ENCODE measurements at regions not wholly inside any gene's neighbourhood (a gene's known extent, or its start where the extent isn't known, plus 50 kb on each side); places are given as distances from the start of the nearest gene placed in this dataset.

DNA sequence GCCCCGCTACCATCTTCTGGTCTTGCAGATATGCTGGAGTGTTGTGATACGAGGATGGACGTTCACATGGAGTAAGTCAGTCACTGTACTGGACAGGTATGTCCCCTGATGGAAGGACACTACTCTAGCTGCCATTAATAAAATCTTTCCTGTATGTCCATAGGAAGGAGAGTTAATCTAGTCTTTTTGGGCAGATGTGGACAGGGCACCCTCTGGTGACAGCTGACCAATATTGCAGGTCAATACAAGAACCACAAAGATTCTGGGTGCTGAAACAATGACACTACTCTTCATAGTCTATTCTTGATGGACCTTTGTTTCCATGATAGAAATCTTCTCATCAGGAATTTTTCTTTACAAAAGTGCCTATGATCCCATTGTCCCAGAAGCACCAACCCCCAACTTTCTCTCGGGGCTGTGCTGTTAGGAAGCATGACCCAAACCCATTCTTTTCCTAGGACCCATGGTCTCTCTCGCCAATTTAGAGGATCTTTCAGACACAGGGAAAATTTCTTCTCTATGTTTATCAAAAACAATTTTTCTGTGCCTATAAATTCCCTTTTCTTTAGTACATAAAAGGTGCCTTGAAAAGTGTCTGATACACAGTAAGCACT lies 376.9 kb downstream of the DTWD2 start:
- TF ChIP-seq EZH2 (IDR thresholded peaks at IDR 0.05; ENCODE audit: borderline replicate concordance, insufficient read depth, low read length, poor library complexity, severe bottlenecking) (no peak), SMC3 (conservative IDR thresholded peaks at IDR 0.05; ENCODE audit: poor library complexity) (peak; percentile 41), RAD21 (conservative IDR thresholded peaks at IDR 0.05) (peak; percentile 41)
- TF ChIP-seq, protein P1, sequence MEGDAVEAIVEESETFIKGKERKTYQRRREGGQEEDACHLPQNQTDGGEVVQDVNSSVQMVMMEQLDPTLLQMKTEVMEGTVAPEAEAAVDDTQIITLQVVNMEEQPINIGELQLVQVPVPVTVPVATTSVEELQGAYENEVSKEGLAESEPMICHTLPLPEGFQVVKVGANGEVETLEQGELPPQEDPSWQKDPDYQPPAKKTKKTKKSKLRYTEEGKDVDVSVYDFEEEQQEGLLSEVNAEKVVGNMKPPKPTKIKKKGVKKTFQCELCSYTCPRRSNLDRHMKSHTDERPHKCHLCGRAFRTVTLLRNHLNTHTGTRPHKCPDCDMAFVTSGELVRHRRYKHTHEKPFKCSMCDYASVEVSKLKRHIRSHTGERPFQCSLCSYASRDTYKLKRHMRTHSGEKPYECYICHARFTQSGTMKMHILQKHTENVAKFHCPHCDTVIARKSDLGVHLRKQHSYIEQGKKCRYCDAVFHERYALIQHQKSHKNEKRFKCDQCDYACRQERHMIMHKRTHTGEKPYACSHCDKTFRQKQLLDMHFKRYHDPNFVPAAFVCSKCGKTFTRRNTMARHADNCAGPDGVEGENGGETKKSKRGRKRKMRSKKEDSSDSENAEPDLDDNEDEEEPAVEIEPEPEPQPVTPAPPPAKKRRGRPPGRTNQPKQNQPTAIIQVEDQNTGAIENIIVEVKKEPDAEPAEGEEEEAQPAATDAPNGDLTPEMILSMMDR (IDR thresholded peaks at IDR 0.05; ENCODE audit: poor library complexity, severe bottlenecking), result peak; percentile 30
- no peak overlapping the region for H2AFZ ChIP-seq (ENCODE audit: low read depth, low read length)

DNA sequence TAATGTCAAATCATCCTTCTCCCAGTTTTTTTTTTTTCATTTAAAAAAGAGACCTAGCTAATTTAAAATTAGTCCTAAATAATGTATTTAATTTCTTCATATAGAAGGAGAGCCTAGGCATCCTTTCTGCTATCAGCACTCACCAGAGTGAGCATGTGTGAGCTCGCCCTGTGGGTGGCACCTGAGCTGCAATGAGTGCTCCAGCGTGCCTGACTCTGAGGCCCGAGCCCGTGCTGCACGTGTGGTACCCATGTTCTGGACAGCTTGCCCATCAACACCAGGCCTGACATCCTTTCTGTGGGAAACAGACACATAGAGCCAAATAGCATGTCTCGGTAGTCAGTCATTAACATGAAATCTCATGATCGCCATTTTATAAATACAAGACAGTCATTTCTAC lies 381.4 kb downstream of the DTWD2 start:
- no peaks in the 10 kb centered on the region for H3K9me2 ChIP-seq (ENCODE audit: insufficient read depth, low read length)
- H3K27ac ChIP-seq (ENCODE audit: low read length), result no peak overlapping the region
- no peaks in the 10 kb centered on the region for H3K36me3 ChIP-seq (ENCODE audit: insufficient read depth, low read length)
- no peaks in the 10 kb centered on the region for H3F3A ChIP-seq (ENCODE audit: insufficient read depth, low read length, poor library complexity, severe bottlenecking)
- H4K20me1 ChIP-seq (ENCODE audit: insufficient read depth), result no peaks in the 10 kb centered on the region
- H3K27me3 ChIP-seq (ENCODE audit: insufficient read depth, low read depth, low read length), result no peaks in the 10 kb centered on the region
- no peaks in the 10 kb centered on the region for H3K79me2 ChIP-seq (replicated peaks; ENCODE audit: insufficient read depth, low read length)
- TF ChIP-seq POLR2AphosphoS5 (IDR thresholded peaks at IDR 0.05), result no peak
- no peak for TF ChIP-seq EZH2 (IDR thresholded peaks at IDR 0.05; ENCODE audit: borderline replicate concordance, insufficient read depth, low read length, poor library complexity, severe bottlenecking)
- no peak for TF ChIP-seq TAF1 (IDR thresholded peaks at IDR 0.05; ENCODE audit: low read depth)
- TF ChIP-seq EP300 (conservative IDR thresholded peaks at IDR 0.05; ENCODE audit: poor library complexity, severe bottlenecking), result no peak
- no peak for TF ChIP-seq MXI1 (conservative IDR thresholded peaks at IDR 0.05; ENCODE audit: poor library complexity, severe bottlenecking)
- no peak overlapping the region for H3K9ac ChIP-seq (ENCODE audit: low read length)
- no peak overlapping the region for H2AFZ ChIP-seq (ENCODE audit: low read depth, low read length)
- no peaks in the 10 kb centered on the region for H3K9me3 ChIP-seq (ENCODE audit: low read length)
- no peak overlapping the region for H3K4me2 ChIP-seq (ENCODE audit: low read length)
- H3K4me3 ChIP-seq (ENCODE audit: low read length), result no peak overlapping the region

More for the DNA sequence above, 376.9 kb downstream of the DTWD2 start:
- no peaks in the 10 kb centered on the region for H3K36me3 ChIP-seq (ENCODE audit: insufficient read depth, low read length)
- no peaks in the 10 kb centered on the region for H4K20me1 ChIP-seq (ENCODE audit: insufficient read depth)
- no peaks in the 10 kb centered on the region for H3K27me3 ChIP-seq (ENCODE audit: insufficient read depth, low read depth, low read length)
- no peak overlapping the region for H3K4me2 ChIP-seq (ENCODE audit: low read length)
- no peaks in the 10 kb centered on the region for H3K9me3 ChIP-seq (ENCODE audit: low read length)
- no peaks in the 10 kb centered on the region for H3K79me2 ChIP-seq (replicated peaks; ENCODE audit: insufficient read depth, low read length)
- H3K27ac ChIP-seq (ENCODE audit: low read length), result no peak overlapping the region
- H3K9me2 ChIP-seq (ENCODE audit: insufficient read depth, low read length), result no peaks in the 10 kb centered on the region
- H3K9ac ChIP-seq (ENCODE audit: low read length), result no peak overlapping the region
- H3F3A ChIP-seq (ENCODE audit: insufficient read depth, low read length, poor library complexity, severe bottlenecking), result no peaks in the 10 kb centered on the region
- H3K4me3 ChIP-seq (ENCODE audit: low read length), result no peak overlapping the region

DNA sequence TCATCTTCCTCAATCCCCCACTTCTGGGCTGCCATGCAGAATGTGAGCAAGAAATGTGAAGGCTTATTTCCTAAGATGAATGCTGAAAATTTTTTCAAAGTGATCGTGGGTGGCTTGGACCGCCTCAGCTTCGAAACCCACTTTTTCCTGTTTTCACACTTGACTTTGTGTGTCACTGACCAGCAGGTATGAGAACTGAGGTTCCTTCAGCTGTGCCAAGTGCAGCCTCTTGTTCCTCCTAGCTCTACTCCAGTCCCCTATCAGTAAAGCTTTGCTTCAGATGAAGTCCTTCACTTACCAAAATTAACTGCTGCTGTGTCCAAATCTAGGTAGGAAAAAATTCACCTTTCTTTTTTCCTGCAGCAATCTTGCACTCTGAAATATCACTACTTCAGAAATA lies 382.6 kb downstream of the DTWD2 start:
- Histone ChIP-seq H3K36me3 (ENCODE audit: insufficient read depth, low read length) (no peaks in the 10 kb centered on the region), H3K27me3 (ENCODE audit: insufficient read depth, low read depth, low read length) (no peaks in the 10 kb centered on the region), H2AFZ (ENCODE audit: low read depth, low read length) (no peak overlapping the region), H3K9me3 (ENCODE audit: low read length) (no peaks in the 10 kb centered on the region), H3F3A (ENCODE audit: insufficient read depth, low read length, poor library complexity, severe bottlenecking) (no peaks in the 10 kb centered on the region), H3K79me2 (replicated peaks; ENCODE audit: insufficient read depth, low read length) (no peaks in the 10 kb centered on the region), H3K4me2 (ENCODE audit: low read length) (no peak overlapping the region), H3K9me2 (ENCODE audit: insufficient read depth, low read length) (no peaks in the 10 kb centered on the region), H3K4me3 (ENCODE audit: low read length) (no peak overlapping the region), H3K9ac (ENCODE audit: low read length) (no peak overlapping the region), H4K20me1 (ENCODE audit: insufficient read depth) (no peaks in the 10 kb centered on the region), H3K27ac (ENCODE audit: low read length) (no peak overlapping the region)
- TF ChIP-seq MXI1 (conservative IDR thresholded peaks at IDR 0.05; ENCODE audit: poor library complexity, severe bottlenecking), result no peak
- TF ChIP-seq RAD21 (conservative IDR thresholded peaks at IDR 0.05), result no peak
- TF ChIP-seq, protein P1 (IDR thresholded peaks at IDR 0.05; ENCODE audit: poor library complexity, severe bottlenecking), result no peak
- TF ChIP-seq, protein P2, sequence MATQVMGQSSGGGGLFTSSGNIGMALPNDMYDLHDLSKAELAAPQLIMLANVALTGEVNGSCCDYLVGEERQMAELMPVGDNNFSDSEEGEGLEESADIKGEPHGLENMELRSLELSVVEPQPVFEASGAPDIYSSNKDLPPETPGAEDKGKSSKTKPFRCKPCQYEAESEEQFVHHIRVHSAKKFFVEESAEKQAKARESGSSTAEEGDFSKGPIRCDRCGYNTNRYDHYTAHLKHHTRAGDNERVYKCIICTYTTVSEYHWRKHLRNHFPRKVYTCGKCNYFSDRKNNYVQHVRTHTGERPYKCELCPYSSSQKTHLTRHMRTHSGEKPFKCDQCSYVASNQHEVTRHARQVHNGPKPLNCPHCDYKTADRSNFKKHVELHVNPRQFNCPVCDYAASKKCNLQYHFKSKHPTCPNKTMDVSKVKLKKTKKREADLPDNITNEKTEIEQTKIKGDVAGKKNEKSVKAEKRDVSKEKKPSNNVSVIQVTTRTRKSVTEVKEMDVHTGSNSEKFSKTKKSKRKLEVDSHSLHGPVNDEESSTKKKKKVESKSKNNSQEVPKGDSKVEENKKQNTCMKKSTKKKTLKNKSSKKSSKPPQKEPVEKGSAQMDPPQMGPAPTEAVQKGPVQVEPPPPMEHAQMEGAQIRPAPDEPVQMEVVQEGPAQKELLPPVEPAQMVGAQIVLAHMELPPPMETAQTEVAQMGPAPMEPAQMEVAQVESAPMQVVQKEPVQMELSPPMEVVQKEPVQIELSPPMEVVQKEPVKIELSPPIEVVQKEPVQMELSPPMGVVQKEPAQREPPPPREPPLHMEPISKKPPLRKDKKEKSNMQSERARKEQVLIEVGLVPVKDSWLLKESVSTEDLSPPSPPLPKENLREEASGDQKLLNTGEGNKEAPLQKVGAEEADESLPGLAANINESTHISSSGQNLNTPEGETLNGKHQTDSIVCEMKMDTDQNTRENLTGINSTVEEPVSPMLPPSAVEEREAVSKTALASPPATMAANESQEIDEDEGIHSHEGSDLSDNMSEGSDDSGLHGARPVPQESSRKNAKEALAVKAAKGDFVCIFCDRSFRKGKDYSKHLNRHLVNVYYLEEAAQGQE (IDR thresholded peaks at IDR 0.05; ENCODE audit: borderline replicate concordance), result no peak
- no peak for TF ChIP-seq SMC3 (conservative IDR thresholded peaks at IDR 0.05; ENCODE audit: poor library complexity)
- no peak for TF ChIP-seq TAF1 (IDR thresholded peaks at IDR 0.05; ENCODE audit: low read depth)
- no peak for TF ChIP-seq POLR2AphosphoS5 (IDR thresholded peaks at IDR 0.05)
- no peak for TF ChIP-seq EP300 (conservative IDR thresholded peaks at IDR 0.05; ENCODE audit: poor library complexity, severe bottlenecking)
- no peak for TF ChIP-seq EZH2 (IDR thresholded peaks at IDR 0.05; ENCODE audit: borderline replicate concordance, insufficient read depth, low read length, poor library complexity, severe bottlenecking)
